ENCODE measurements at regions not wholly inside any gene's neighbourhood (a gene's known extent, or its start where the extent isn't known, plus 50 kb on each side); places are given as distances from the start of the nearest gene placed in this dataset.

- Histone ChIP-seq H3K9ac (ENCODE audit: control insufficient read depth, extremely low read depth, insufficient read depth, low read length) (no peak overlapping the region), H2AFZ (ENCODE audit: control insufficient read depth, low read length) (no peak overlapping the region), H3K4me1 (ENCODE audit: control insufficient read depth, extremely low read depth, insufficient read depth, low read length) (peaks cover 3% of the 10 kb centered on the region), H3K79me2 (ENCODE audit: control insufficient read depth, insufficient read depth, low read length) (no peaks in the 10 kb centered on the region), H3K4me3 (ENCODE audit: control insufficient read depth in 2 of 3, extremely low read depth in 1 of 3, insufficient read depth in 2 of 3, low read depth in 1 of 3, low read length in 3 of 3) (no peak overlapping the region), H3K27me3 (ENCODE audit: control insufficient read depth, extremely low read depth, insufficient read depth, low read length) (no peaks in the 10 kb centered on the region), H3K4me2 (ENCODE audit: control insufficient read depth, extremely low read depth, insufficient read depth, low read depth, low read length) (no peak overlapping the region), H3K9me1 (ENCODE audit: control insufficient read depth, extremely low read depth, insufficient read depth, low read length) (no peaks in the 10 kb centered on the region), H3K36me3 (ENCODE audit: control insufficient read depth in 2 of 2, extremely low read depth in 1 of 2, insufficient read depth in 2 of 2, low read length in 2 of 2) (no peaks in the 10 kb centered on the region), H4K20me1 (ENCODE audit: control insufficient read depth, extremely low read depth, insufficient read depth, low read length) (no peaks in the 10 kb centered on the region), H3K9me3 (ENCODE audit: control insufficient read depth, low read depth, low read length) (no peaks in the 10 kb centered on the region), H3K27ac (ENCODE audit: control insufficient read depth, insufficient read depth, low read length) (no peak overlapping the region)
- dilution Hi-C loops (cut with MboI; ENCODE audit: extremely low pct_ligation_motif_present, low sequenced_read_pairs), result no loop called here
- no peak for TF ChIP-seq EZH2 (IDR thresholded peaks at IDR 0.05; ENCODE audit: low read length)
- no peak for TF ChIP-seq CTCF (optimal IDR thresholded peaks at IDR 0.05 in 1 of 3, IDR thresholded peaks at IDR 0.05 in 1 of 3, conservative IDR thresholded peaks at IDR 0.05 in 1 of 3; ENCODE audit: extremely low read depth in 1 of 3, insufficient read depth in 2 of 3, low read length in 3 of 3)
- DNase-seq (ENCODE audit: low read depth, low spot score) (no peak), FAIRE-seq (no peak)
These were observed 107.8 kb downstream of the RAB18 start for GRCh38 chr10:27611744-27612550.

- Histone ChIP-seq H3K4me3 (ENCODE audit: control insufficient read depth in 2 of 3, extremely low read depth in 1 of 3, insufficient read depth in 2 of 3, low read depth in 1 of 3, low read length in 3 of 3) (no peak overlapping the region), H3K4me1 (ENCODE audit: control insufficient read depth, extremely low read depth, insufficient read depth, low read length) (no peaks in the 10 kb centered on the region), H3K79me2 (ENCODE audit: control insufficient read depth, insufficient read depth, low read length) (no peaks in the 10 kb centered on the region), H3K36me3 (ENCODE audit: control insufficient read depth in 2 of 2, extremely low read depth in 1 of 2, insufficient read depth in 2 of 2, low read length in 2 of 2) (no peaks in the 10 kb centered on the region), H3K9me3 (ENCODE audit: control insufficient read depth, low read depth, low read length) (no peaks in the 10 kb centered on the region), H3K27ac (ENCODE audit: control insufficient read depth, insufficient read depth, low read length) (no peak overlapping the region), H2AFZ (ENCODE audit: control insufficient read depth, low read length) (no peak overlapping the region), H4K20me1 (ENCODE audit: control insufficient read depth, extremely low read depth, insufficient read depth, low read length) (no peaks in the 10 kb centered on the region), H3K27me3 (ENCODE audit: control insufficient read depth, extremely low read depth, insufficient read depth, low read length) (no peaks in the 10 kb centered on the region), H3K9me1 (ENCODE audit: control insufficient read depth, extremely low read depth, insufficient read depth, low read length) (no peaks in the 10 kb centered on the region), H3K4me2 (ENCODE audit: control insufficient read depth, extremely low read depth, insufficient read depth, low read depth, low read length) (no peak overlapping the region), H3K9ac (ENCODE audit: control insufficient read depth, extremely low read depth, insufficient read depth, low read length) (no peak overlapping the region)
- dilution Hi-C loops (cut with MboI; ENCODE audit: extremely low pct_ligation_motif_present, low sequenced_read_pairs), result no loop called here
- FAIRE-seq (no peak), DNase-seq (ENCODE audit: low read depth, low spot score) (no peak)
- TF ChIP-seq CTCF (optimal IDR thresholded peaks at IDR 0.05 in 1 of 3, IDR thresholded peaks at IDR 0.05 in 1 of 3, conservative IDR thresholded peaks at IDR 0.05 in 1 of 3; ENCODE audit: extremely low read depth in 1 of 3, insufficient read depth in 2 of 3, low read length in 3 of 3), result no peak
- TF ChIP-seq EZH2 (IDR thresholded peaks at IDR 0.05; ENCODE audit: low read length), result no peak
These were observed 108.5 kb downstream of the RAB18 start for GRCh38 chr10:27612551-27613035.

Data from keratinocyte (primary cell).